ENCODE measurements at regions not wholly inside any gene's neighbourhood (a gene's known extent, or its start where the extent isn't known, plus 50 kb on each side); places are given as distances from the start of the nearest gene placed in this dataset.
"Not testable (repeated sequence)": the region's sequence is repeated elsewhere in the genome, so short reads cannot be mapped to it uniquely, and the experiment has no call there.

GRCh38 chr16:29155131-29155865 is 170.4 kb downstream of the LAT start:
- peak; percentile 38 to 48 for ATAC-seq
- H3K27me3 Mint-ChIP-seq (ENCODE audit: low read depth); H3K9me3 Mint-ChIP-seq; DNase-seq; H3K36me3 Mint-ChIP-seq (ENCODE audit: insufficient read depth); H3K4me3 Mint-ChIP-seq: not testable (repeated sequence)
- H3K4me1 Mint-ChIP-seq (ENCODE audit: low read depth): peaks cover 37% of the 10 kb centered on the region

GRCh38 chr16:29154676-29155121 is 169.8 kb downstream of the LAT start:
- ATAC-seq (no peak), DNase-seq (no peak)
- Mint-ChIP-seq H3K9me3 (no peaks in the 10 kb centered on the region), H3K4me3 (no peak overlapping the region), H3K4me1 (ENCODE audit: low read depth) (peaks cover 43% of the 10 kb centered on the region), H3K27me3 (ENCODE audit: low read depth) (no peaks in the 10 kb centered on the region), H3K36me3 (ENCODE audit: insufficient read depth) (peaks cover 6% of the 10 kb centered on the region)

DNA sequence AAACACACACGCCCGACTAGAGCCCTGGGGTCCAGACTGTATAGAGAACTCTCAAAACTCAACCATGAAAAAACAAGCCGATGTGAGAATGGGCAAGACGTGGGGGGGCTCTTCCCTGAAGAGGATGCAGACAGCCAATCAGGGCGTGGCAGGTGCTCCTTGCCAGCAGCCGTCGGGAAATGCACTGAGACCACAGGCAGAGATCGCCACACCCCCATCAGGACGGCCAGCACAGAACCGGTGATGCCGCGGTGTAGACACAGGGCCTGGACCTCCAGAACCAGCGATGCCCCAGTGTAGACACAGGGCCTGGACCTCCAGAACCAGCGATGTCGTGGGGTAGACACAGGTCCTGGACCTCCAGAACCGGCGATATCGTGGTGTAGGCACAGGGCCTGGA is 169.2 kb downstream of the LAT start:
- H3K9me3 Mint-ChIP-seq: no peaks in the 10 kb centered on the region
- H3K27me3 Mint-ChIP-seq (ENCODE audit: low read depth): no peaks in the 10 kb centered on the region
- DNase-seq (no peak), ATAC-seq (no peak)
- H3K36me3 Mint-ChIP-seq (ENCODE audit: insufficient read depth): peaks cover 9% of the 10 kb centered on the region
- H3K4me1 Mint-ChIP-seq (ENCODE audit: low read depth): peaks cover 49% of the 10 kb centered on the region
- H3K4me3 Mint-ChIP-seq: no peak overlapping the region

GRCh38 chr16:29153307-29153706 is 168.5 kb downstream of the LAT start:
- DNase-seq; ATAC-seq; H3K4me3 Mint-ChIP-seq; H3K36me3 Mint-ChIP-seq (ENCODE audit: insufficient read depth); H3K9me3 Mint-ChIP-seq; H3K27me3 Mint-ChIP-seq (ENCODE audit: low read depth): not testable (repeated sequence)
- peaks cover 57% of the 10 kb centered on the region for H3K4me1 Mint-ChIP-seq (ENCODE audit: low read depth)

DNA sequence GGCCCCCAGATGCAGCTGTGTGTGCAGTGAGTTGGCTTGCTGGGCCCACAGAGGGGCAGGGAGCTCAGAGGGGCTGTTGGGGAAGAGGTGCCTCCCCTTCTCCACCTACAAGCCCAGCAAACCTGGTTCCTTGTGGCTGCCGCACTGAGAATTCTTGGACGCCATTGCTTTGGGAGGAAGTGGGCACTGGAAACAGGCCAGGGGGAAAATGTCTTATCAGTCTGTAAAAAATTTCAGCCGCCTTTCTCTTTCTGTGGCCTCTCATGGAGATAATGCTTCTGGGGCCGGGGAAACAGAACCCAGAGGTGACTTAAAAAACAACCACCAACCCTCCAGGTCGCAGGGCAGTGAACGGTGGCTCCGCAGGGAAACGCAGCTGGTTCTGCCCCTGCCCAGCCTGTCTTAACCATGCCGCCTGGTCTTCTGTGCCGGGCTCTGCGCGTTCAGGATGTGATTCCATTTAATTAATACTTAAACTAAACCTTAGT is 167.7 kb downstream of the LAT start:
- not testable (repeated sequence) for H3K4me3 Mint-ChIP-seq; H3K36me3 Mint-ChIP-seq (ENCODE audit: insufficient read depth); H3K9me3 Mint-ChIP-seq; DNase-seq; ATAC-seq; H3K27me3 Mint-ChIP-seq (ENCODE audit: low read depth)
- H3K4me1 Mint-ChIP-seq (ENCODE audit: low read depth): peaks cover 63% of the 10 kb centered on the region

GRCh38 chr16:29151317-29151716 is 166.5 kb downstream of the LAT start:
- Mint-ChIP-seq H3K36me3 (ENCODE audit: insufficient read depth) (peaks cover 4% of the 10 kb centered on the region), H3K4me3 (no peak overlapping the region), H3K9me3 (no peaks in the 10 kb centered on the region), H3K27me3 (ENCODE audit: low read depth) (no peaks in the 10 kb centered on the region), H3K4me1 (ENCODE audit: low read depth) (peaks cover 57% of the 10 kb centered on the region)
- DNase-seq (no peak), ATAC-seq (no peak)

- H3K4me3 Mint-ChIP-seq; H3K27me3 Mint-ChIP-seq (ENCODE audit: low read depth); ATAC-seq; DNase-seq; H3K36me3 Mint-ChIP-seq (ENCODE audit: insufficient read depth); H3K9me3 Mint-ChIP-seq: not testable (repeated sequence)
- peaks cover 50% of the 10 kb centered on the region for H3K4me1 Mint-ChIP-seq (ENCODE audit: low read depth)
These were observed 165.1 kb downstream of the LAT start for GRCh38 chr16:29149912-29150311.

DNA sequence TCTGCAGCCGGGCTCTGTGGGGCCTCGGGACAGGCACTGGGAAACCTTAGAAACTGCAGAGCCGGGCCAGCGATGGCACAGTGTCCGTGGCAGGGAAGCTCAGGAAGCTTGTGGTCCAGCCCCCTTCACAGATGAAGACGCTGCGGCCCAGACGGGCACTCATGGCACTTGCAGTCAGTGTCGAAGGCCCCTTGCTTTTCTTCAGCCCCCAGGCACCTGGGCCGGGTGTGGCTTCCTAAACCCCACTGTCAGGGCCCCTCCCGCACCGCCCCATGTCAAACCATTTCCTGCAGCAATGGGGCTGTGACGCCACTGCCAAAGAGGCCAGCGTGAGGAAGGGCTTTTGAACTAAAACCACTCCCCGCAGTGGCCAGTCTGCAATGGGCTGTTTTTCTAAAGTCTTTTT is 164.0 kb downstream of the LAT start:
- peak; percentile 48 for DNase-seq
- Mint-ChIP-seq H3K36me3 (ENCODE audit: insufficient read depth) (peaks cover 6% of the 10 kb centered on the region), H3K4me3 (peak overlapping the region; percentile 68), H3K9me3 (no peaks in the 10 kb centered on the region), H3K4me1 (ENCODE audit: low read depth) (peaks cover 45% of the 10 kb centered on the region), H3K27me3 (ENCODE audit: low read depth) (no peaks in the 10 kb centered on the region)
- peak; percentile 64 to 75 for ATAC-seq

- H3K4me1 Mint-ChIP-seq (ENCODE audit: low read depth): peaks cover 43% of the 10 kb centered on the region
- no peaks in the 10 kb centered on the region for H3K9me3 Mint-ChIP-seq
- peaks cover 6% of the 10 kb centered on the region for H3K36me3 Mint-ChIP-seq (ENCODE audit: insufficient read depth)
- H3K27me3 Mint-ChIP-seq (ENCODE audit: low read depth): no peaks in the 10 kb centered on the region
- ATAC-seq (peak; percentile 81 to 83), DNase-seq (peak; percentile 41)
- peak overlapping the region; percentile 16 for H3K4me3 Mint-ChIP-seq
These were observed 163.4 kb downstream of the LAT start for GRCh38 chr16:29148131-29148691.

- H3K9me3 Mint-ChIP-seq; H3K36me3 Mint-ChIP-seq (ENCODE audit: insufficient read depth); DNase-seq; H3K27me3 Mint-ChIP-seq (ENCODE audit: low read depth); H3K4me3 Mint-ChIP-seq: not testable (repeated sequence)
- ATAC-seq: peak in 1 of 2 donors; percentile 15
- peaks cover 41% of the 10 kb centered on the region for H3K4me1 Mint-ChIP-seq (ENCODE audit: low read depth)
These were observed 162.9 kb downstream of the LAT start for GRCh38 chr16:29147710-29148109.

DNA sequence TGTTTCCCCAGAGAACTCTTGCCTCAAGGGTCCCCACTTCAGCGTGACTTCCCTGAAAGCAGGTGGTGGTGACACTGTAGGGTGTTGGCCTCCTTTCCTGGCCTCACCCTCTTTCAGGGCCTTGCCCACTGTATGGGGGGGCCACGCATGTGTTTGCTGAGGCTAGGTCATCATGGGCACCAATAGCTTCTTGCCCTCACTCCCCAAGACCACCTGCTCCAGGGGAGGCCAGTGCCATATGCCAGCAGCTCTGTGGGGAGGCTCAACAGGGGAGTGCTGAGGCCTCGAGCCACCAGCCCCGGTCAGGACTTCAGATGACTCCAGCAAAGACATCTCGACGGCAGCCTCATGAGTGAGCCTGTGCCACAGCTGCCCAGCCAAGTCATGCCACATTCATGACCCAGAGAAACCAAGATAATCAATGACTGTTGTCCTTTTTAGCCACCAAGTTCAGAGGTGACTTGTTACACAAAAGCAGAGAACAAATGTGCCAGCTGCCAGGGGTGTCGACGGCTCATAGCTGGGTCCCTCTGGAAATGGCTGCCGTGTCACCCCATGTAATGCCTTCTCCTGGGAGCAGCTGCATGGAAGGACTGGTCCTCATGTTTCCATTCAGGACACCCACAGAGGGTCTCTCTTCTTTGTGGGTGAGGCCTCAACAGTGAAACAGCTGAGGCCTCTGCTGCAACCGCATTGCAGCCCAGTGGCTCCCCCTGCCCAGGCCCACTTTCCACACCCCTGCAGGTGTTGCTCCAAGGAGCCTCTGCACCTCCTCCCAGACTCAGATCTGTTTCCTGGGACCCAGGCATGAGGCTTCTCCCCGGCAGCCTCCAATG is 162.2 kb downstream of the LAT start:
- not testable (repeated sequence) for H3K4me3 Mint-ChIP-seq; H3K9me3 Mint-ChIP-seq; H3K27me3 Mint-ChIP-seq (ENCODE audit: low read depth); H3K36me3 Mint-ChIP-seq (ENCODE audit: insufficient read depth); DNase-seq; ATAC-seq
- peaks cover 37% of the 10 kb centered on the region for H3K4me1 Mint-ChIP-seq (ENCODE audit: low read depth)

DNA sequence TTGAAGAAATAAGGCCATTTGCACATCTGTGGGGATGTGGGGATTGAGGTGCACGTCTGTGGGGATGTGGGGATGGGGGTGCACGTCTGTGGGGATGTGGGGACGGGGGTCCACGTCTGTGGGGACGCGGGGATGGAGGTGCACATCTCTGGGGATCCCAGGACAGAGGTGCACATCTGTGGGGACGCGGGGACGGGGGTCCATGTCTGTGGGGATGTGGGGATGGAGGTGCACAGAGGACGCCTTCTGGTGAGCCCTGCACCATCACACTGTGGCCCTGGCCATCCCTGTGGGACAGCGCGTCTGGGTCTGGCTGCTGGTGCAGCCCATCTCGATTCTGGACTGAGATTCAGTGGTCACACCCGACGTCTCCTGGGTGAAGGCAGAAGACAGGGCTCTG is 161.4 kb downstream of the LAT start:
- no peaks in the 10 kb centered on the region for H3K9me3 Mint-ChIP-seq
- peaks cover 10% of the 10 kb centered on the region for H3K36me3 Mint-ChIP-seq (ENCODE audit: insufficient read depth)
- DNase-seq: no peak
- ATAC-seq: no peak
- peaks cover 37% of the 10 kb centered on the region for H3K4me1 Mint-ChIP-seq (ENCODE audit: low read depth)
- H3K27me3 Mint-ChIP-seq (ENCODE audit: low read depth): no peaks in the 10 kb centered on the region
- H3K4me3 Mint-ChIP-seq: no peak overlapping the region

DNA sequence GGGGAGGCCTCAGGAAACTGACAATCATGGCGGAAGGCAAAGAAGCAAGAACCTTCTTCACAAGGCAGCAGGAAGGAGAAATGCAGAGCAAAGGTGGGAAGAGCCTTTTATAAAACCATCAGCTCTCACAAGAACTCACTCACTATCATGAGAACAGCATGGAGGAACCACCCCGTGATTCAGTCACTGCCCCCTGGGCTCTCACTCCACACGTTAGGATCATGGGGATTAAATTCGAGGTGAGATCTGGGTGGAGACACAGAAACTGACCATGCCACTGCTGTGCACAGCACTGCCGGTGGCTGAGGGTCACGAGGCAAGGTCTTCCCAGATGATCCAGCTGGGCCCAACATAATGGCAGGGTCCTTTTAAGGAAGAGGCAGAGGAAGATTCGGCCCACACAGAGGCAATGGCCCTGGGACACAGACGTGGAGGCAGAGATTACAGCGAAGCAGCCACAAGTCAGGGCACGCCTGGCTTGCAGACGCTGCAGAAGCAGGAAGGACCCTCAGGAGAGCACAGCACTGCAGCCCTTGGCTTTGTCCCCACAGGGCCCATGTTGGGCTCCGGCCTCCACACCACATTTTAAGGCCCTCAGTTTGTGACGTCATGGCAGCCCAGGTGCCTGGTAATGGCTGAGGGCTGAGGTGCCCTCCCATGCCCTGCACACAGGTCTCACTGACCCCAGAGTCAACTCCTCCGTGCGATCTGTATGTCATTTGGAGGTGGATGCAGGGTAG is 160.8 kb downstream of the LAT start:
- H3K4me3 Mint-ChIP-seq; H3K27me3 Mint-ChIP-seq (ENCODE audit: low read depth); DNase-seq; H3K9me3 Mint-ChIP-seq; ATAC-seq; H3K36me3 Mint-ChIP-seq (ENCODE audit: insufficient read depth): not testable (repeated sequence)
- peaks cover 36% of the 10 kb centered on the region for H3K4me1 Mint-ChIP-seq (ENCODE audit: low read depth)

- not testable (repeated sequence) for H3K9me3 Mint-ChIP-seq
These were observed 160.2 kb downstream of the LAT start for GRCh38 chr16:29145086-29145485.

More at GRCh38 chr16:29145086-29145485, 160.2 kb downstream of the LAT start:
- H3K4me1 Mint-ChIP-seq (ENCODE audit: low read depth): peaks cover 31% of the 10 kb centered on the region
- not testable (repeated sequence) for ATAC-seq; H3K4me3 Mint-ChIP-seq; H3K27me3 Mint-ChIP-seq (ENCODE audit: low read depth); H3K36me3 Mint-ChIP-seq (ENCODE audit: insufficient read depth); DNase-seq
